Transverse colon (tissue), 4 donors: ENCODE measurements at regions not wholly inside any gene's neighbourhood (a gene's known extent, or its start where the extent isn't known, plus 50 kb on each side); places are given as distances from the start of the nearest gene placed in this dataset.
A peak's percentile ranks its signal among the peaks of the same experiment; 100 is the strongest.

ENCODE experiments used
- DNase-seq: peaks from one replicate; pipeline ENCODE4 v3.0.0-alpha.2; 2019
- H3K27ac ChIP-seq, 4 donors: fragments of 200-600 bp; sonication (generic); 2 replicates each; pipeline ENCODE4 v1.5.1; 2016 to 2018; ENCODE audit warnings: inconsistent platforms in 4 of 4
- H3K27me3 ChIP-seq: fragments of 200-600 bp; sonication (generic); 2 replicates; pipeline ENCODE4 v1.5.1; 2017; ENCODE audit warnings: inconsistent platforms
- H3K36me3 ChIP-seq, 4 donors: fragments of 200-600 bp; sonication (generic); 2 replicates each; pipeline ENCODE4 v1.5.1; 2017 to 2019; ENCODE audit warnings: inconsistent platforms in 4 of 4
- H3K4me1 ChIP-seq, 4 donors: fragments of 200-600 bp; sonication (generic); 2 replicates each; pipeline ENCODE4 v1.5.1; 2017 to 2020; ENCODE audit warnings: inconsistent platforms in 4 of 4
- H3K4me3 ChIP-seq, 4 donors: fragments of 200-600 bp; sonication (generic); 1 replicate in 1 of 4; 2 replicates in 3 of 4; pipeline versions ENCODE4 v1.5.1 to v1.6.1; 2017 to 2019; ENCODE audit warnings: inconsistent platforms in 4 of 4
- H3K9me3 ChIP-seq, 2 donors: fragments of 200-600 bp; sonication (generic); 2 replicates each; pipeline ENCODE4 v1.5.1; 2017 to 2019; ENCODE audit warnings: inconsistent platforms in 2 of 2
- CTCF ChIP-seq, 5 experiments: fragments of 200-600 bp in 3 of 5; fragments of 450-650 bp in 2 of 5; sonication (generic) in 3 of 5; IDR thresholded peaks; 1 replicate in 2 of 5; 2 replicates in 3 of 5; pipeline ENCODE4 v1.5.1; 2016 to 2017; ENCODE audit warnings: antibody characterized with exemption in 5 of 5, inconsistent platforms in 3 of 5, mild to moderate bottlenecking in 2 of 5, moderate library complexity in 1 of 5
- EP300 ChIP-seq: sonication (generic); formaldehyde crosslinking; IDR thresholded peaks from one replicate; pipeline ENCODE4 v1.6.1; 2017; ENCODE audit warnings: antibody characterized with exemption, low read depth
- POLR2A ChIP-seq: fragments of 450-650 bp; IDR thresholded peaks from one replicate; pipeline ENCODE4 v1.6.1; 2016; ENCODE audit warnings: antibody characterized with exemption, mild to moderate bottlenecking, moderate library complexity
- POLR2AphosphoS5 ChIP-seq, 3 donors: sonication (generic); formaldehyde crosslinking; IDR thresholded peaks; one replicate each; pipeline ENCODE4 v1.6.1; 2016; ENCODE audit warnings: antibody characterized with exemption in 3 of 3
- WGBS, 2 donors: methylation state at CpG; one replicate each; pipeline ENCODE4 v1.1.5; 2018; ENCODE audit warnings: low coverage in 1 of 2; 5-methylcytosine and 5-hydroxymethylcytosine counted together
- in situ Hi-C, 4 donors: fragments of 200-750 bp; cut with MboI; loops; one replicate each; pipeline versions ENCODE4 v1.15.0 to v1.15.1; 2017; ENCODE audit warnings: low sequenced_read_pairs in 3 of 4, low pct_ligation_motif_present in 1 of 4, low pct_unique_long_range_greater_than_20kb in 1 of 4
- intact Hi-C: fragments of 100-400 bp; cut with DNase I; formaldehyde crosslinking; loops from one replicate; pipeline ENCODE4 v1.15.1; 2023; ENCODE audit warnings: low total_unique reads

GRCh38 chr6:2526766-2527165 is 224.0 kb downstream of the MYLK4 start:
- intact Hi-C loops (no loop called here), in situ Hi-C loops (no loop called here)
- TF ChIP-seq POLR2A (no peak), EP300 (no peak), POLR2AphosphoS5 (IDR thresholded peaks at IDR 0.05) (no peak), CTCF (IDR thresholded peaks at IDR 0.05) (no peak)
- H3K4me1 ChIP-seq, result no peaks in the 10 kb centered on the region
- H3K36me3 ChIP-seq, result no peaks in the 10 kb centered on the region
- 70 to 75% methylated on average over 3 of the region's 3 CpGs for WGBS, 2 donors
- H3K4me3 ChIP-seq, result no peak overlapping the region
- no peaks in the 10 kb centered on the region for H3K27me3 ChIP-seq
- no peaks in the 10 kb centered on the region for H3K9me3 ChIP-seq
- DNase-seq, result no peak
- no peak overlapping the region for H3K27ac ChIP-seq

- no peaks in the 10 kb centered on the region for H3K27me3 ChIP-seq
- H3K36me3 ChIP-seq, result no peaks in the 10 kb centered on the region
- in situ Hi-C loops, result no loop called here
- peaks cover 7 to 13% of the 10 kb centered on the region in 2 donors for H3K9me3 ChIP-seq
- no peak overlapping the region for H3K27ac ChIP-seq
- no peak for TF ChIP-seq POLR2A
- peak in 2 of 5 experiments; percentile 11 to 12 for TF ChIP-seq CTCF (IDR thresholded peaks at IDR 0.05)
- no peak for DNase-seq
- intact Hi-C loops, result no loop called here
- no peaks in the 10 kb centered on the region for H3K4me1 ChIP-seq
- H3K4me3 ChIP-seq, result no peak overlapping the region
Measured at GRCh38 chr6:2524090-2524489, 226.6 kb downstream of the MYLK4 start.

- Histone ChIP-seq H3K4me3 (no peak overlapping the region), H3K9me3 (peaks cover 8 to 15% of the 10 kb centered on the region in 2 donors), H3K4me1 (no peaks in the 10 kb centered on the region), H3K27me3 (no peaks in the 10 kb centered on the region), H3K27ac (no peak overlapping the region), H3K36me3 (no peaks in the 10 kb centered on the region)
- 73% methylated on average over 3 of the region's 3 CpGs; no CpG with 5 or more reads in 1 of the 2 donors for WGBS, 2 donors
- DNase-seq, result no peak
- intact Hi-C loops, result no loop called here
- in situ Hi-C loops, result no loop called here
- TF ChIP-seq POLR2AphosphoS5 (IDR thresholded peaks at IDR 0.05) (no peak), EP300 (no peak), CTCF (IDR thresholded peaks at IDR 0.05) (no peak), POLR2A (no peak)
Measured at GRCh38 chr6:2523061-2523460, 227.7 kb downstream of the MYLK4 start.

- in situ Hi-C loops, result no loop called here
- Histone ChIP-seq H3K9me3 (peaks cover 8 to 15% of the 10 kb centered on the region in 2 donors), H3K4me3 (no peak overlapping the region), H3K4me1 (no peaks in the 10 kb centered on the region), H3K27ac (no peak overlapping the region), H3K36me3 (no peaks in the 10 kb centered on the region), H3K27me3 (no peaks in the 10 kb centered on the region)
- intact Hi-C loops, result no loop called here
- 25 to 56% methylated on average over 4 to 7 of the region's 7 CpGs for WGBS, 2 donors
- no peak for TF ChIP-seq POLR2AphosphoS5 (IDR thresholded peaks at IDR 0.05)
- TF ChIP-seq EP300, result no peak
- no peak for TF ChIP-seq CTCF (IDR thresholded peaks at IDR 0.05)
- no peak for TF ChIP-seq POLR2A
- no peak for DNase-seq
Measured at GRCh38 chr6:2522521-2522920, 228.2 kb downstream of the MYLK4 start.
